ENCODE measurements at regions not wholly inside any gene's neighbourhood (a gene's known extent, or its start where the extent isn't known, plus 50 kb on each side); places are given as distances from the start of the nearest gene placed in this dataset.
A peak's percentile ranks its signal among the peaks of the same experiment; 100 is the strongest.
"Not testable (repeated sequence)": the region's sequence is repeated elsewhere in the genome, so short reads cannot be mapped to it uniquely, and the experiment has no call there.

DNA sequence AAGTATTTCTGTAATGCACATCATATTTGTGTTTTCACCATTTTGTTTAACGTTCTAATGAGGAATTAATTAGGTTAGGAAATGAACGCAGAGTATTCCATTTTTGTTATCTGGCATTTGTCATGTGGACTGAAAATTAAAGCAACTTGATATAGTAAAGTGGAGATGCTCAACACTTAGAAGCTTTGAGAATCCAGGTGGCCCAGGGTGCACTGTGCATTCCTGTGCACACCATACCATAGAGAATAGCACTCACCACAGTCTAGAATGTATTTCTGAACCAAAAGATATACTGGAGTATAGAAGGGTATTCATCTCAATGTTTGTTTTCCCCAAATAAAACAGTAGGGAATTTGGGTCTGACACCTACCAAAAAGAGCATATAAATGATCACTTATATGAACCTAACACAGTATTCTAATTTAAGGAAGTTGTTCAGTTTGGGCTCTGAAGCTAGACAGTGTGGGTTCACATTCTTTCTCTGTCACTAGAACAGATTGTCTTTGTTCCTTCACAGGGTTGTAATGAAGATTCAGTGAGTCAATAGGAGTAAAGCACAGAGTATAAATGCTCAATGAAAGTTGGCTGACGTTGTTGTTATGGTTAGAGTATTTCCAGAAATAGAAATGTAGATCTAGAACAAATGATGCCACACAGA, 125.6 kb upstream of the DMRT1 start:
- Histone ChIP-seq H3K27ac (peak overlapping the region in 2 of 4 donors; percentile 18 to 33), H3K36me3 (peaks cover 0 to 20% (median 0%) of the 10 kb centered on the region in 3 donors), H3K27me3 (no peaks in the 10 kb centered on the region), H3K4me3 (no peak overlapping the region), H3K9me3 (no peaks in the 10 kb centered on the region), H3K4me1 (no peaks in the 10 kb centered on the region)
- TF ChIP-seq POLR2A (IDR thresholded peaks at IDR 0.05): no peak
- TF ChIP-seq, protein P1, sequence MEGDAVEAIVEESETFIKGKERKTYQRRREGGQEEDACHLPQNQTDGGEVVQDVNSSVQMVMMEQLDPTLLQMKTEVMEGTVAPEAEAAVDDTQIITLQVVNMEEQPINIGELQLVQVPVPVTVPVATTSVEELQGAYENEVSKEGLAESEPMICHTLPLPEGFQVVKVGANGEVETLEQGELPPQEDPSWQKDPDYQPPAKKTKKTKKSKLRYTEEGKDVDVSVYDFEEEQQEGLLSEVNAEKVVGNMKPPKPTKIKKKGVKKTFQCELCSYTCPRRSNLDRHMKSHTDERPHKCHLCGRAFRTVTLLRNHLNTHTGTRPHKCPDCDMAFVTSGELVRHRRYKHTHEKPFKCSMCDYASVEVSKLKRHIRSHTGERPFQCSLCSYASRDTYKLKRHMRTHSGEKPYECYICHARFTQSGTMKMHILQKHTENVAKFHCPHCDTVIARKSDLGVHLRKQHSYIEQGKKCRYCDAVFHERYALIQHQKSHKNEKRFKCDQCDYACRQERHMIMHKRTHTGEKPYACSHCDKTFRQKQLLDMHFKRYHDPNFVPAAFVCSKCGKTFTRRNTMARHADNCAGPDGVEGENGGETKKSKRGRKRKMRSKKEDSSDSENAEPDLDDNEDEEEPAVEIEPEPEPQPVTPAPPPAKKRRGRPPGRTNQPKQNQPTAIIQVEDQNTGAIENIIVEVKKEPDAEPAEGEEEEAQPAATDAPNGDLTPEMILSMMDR (IDR thresholded peaks at IDR 0.05): no peak
- no peak for DNase-seq

- no peaks in the 10 kb centered on the region for H3K9me3 ChIP-seq
- no peak for DNase-seq
- H3K4me1 ChIP-seq: no peaks in the 10 kb centered on the region
- no peak overlapping the region for H3K4me3 ChIP-seq
- H3K27ac ChIP-seq: peak overlapping the region in 1 of 4 donors; percentile 14
- H3K36me3 ChIP-seq: peaks cover 0 to 3% (median 0%) of the 10 kb centered on the region in 3 donors
- H3K27me3 ChIP-seq: no peaks in the 10 kb centered on the region
- TF ChIP-seq, protein P1 (IDR thresholded peaks at IDR 0.05): no peak
- TF ChIP-seq POLR2A (IDR thresholded peaks at IDR 0.05): no peak
These were observed 123.8 kb upstream of the DMRT1 start for GRCh38 chr9:717722-718121.

GRCh38 chr9:720239-720881, 121.1 kb upstream of the DMRT1 start:
- Histone ChIP-seq H3K27me3 (no peaks in the 10 kb centered on the region), H3K36me3 (no peaks in the 10 kb centered on the region), H3K4me3 (no peak overlapping the region), H3K4me1 (no peaks in the 10 kb centered on the region), H3K27ac (no peak overlapping the region), H3K9me3 (no peaks in the 10 kb centered on the region)
- DNase-seq: no peak
- TF ChIP-seq, protein P1 (IDR thresholded peaks at IDR 0.05): no peak
- no peak for TF ChIP-seq POLR2A (IDR thresholded peaks at IDR 0.05)

DNA sequence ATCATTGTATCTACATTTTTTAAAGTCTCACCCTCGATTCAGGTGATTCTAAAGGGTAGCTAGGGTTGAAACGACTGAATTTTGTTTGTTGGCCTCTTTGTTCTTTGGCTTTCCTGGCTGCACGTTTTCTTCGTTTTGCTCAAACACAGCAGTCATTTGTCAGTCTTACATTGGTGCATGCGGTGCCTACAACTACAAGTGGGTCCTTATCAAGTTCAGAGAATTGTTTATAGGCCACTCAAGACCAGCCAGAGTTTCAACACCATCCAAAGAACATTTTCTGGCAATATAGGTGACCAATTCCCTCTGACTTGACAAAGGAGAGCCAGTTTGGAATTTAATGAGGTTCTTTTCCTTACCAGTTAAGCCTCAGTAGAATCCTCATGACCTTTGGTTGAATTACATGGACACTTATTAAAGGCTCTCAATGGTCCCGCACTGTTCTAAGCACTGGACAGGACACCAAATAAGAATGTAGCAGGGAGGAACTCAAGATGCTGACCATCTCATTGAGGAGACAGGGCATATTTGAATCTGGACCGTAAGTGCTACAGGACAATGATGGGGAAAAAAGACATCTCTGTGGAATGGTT, 119.0 kb upstream of the DMRT1 start:
- TF ChIP-seq POLR2A (IDR thresholded peaks at IDR 0.05): no peak
- TF ChIP-seq, protein P1 (IDR thresholded peaks at IDR 0.05): no peak
- Histone ChIP-seq H3K9me3 (no peaks in the 10 kb centered on the region), H3K27ac (no peak overlapping the region), H3K36me3 (no peaks in the 10 kb centered on the region), H3K4me1 (no peaks in the 10 kb centered on the region), H3K27me3 (no peaks in the 10 kb centered on the region), H3K4me3 (no peak overlapping the region)
- DNase-seq: no peak

GRCh38 chr9:724461-724860, 117.0 kb upstream of the DMRT1 start:
- not testable (repeated sequence) for H3K9me3 ChIP-seq, H3K27ac ChIP-seq, DNase-seq, H3K4me1 ChIP-seq, H3K4me3 ChIP-seq, H3K36me3 ChIP-seq, H3K27me3 ChIP-seq

DNA sequence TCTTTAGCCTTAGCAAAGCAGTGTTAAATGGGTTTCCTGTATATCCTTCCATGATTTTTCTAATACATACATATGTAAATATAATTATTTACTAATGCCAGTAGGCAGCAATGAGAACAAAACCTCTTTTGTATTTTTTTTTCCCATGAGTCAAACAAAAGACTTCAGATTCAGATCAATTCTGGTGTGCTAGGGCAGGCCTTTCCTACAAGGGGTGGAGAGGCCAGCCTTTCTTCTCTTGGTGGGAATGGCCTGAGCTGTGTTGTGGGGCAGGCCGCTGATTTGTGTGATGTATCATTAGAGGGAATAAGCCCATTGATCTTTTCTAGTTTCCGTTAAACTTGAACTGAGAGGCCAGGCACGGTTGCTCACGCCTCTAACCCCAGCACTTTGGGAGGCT, 115.5 kb upstream of the DMRT1 start:
- DNase-seq: no peak
- no peak overlapping the region for H3K27ac ChIP-seq
- TF ChIP-seq POLR2A (IDR thresholded peaks at IDR 0.05): no peak
- TF ChIP-seq, protein P1 (IDR thresholded peaks at IDR 0.05): no peak

More for the DNA sequence above, 115.5 kb upstream of the DMRT1 start:
- Histone ChIP-seq H3K27me3 (no peaks in the 10 kb centered on the region), H3K4me3 (no peak overlapping the region), H3K36me3 (peaks cover 0 to 12% (median 0%) of the 10 kb centered on the region in 3 donors), H3K9me3 (no peaks in the 10 kb centered on the region), H3K4me1 (no peaks in the 10 kb centered on the region)
